GM10847 (cell line): ENCODE measurements at regions not wholly inside any gene's neighbourhood (a gene's known extent, or its start where the extent isn't known, plus 50 kb on each side); places are given as distances from the start of the nearest gene placed in this dataset.

Experiments
- POLR2A ChIP-seq: IDR thresholded peaks from 2 replicates; pipeline ENCODE4 v1.6.1; 2011; ENCODE audit not compliant: insufficient read length; ENCODE audit errors: extremely low read depth

GRCh38 chr1:58898739-58899586, 115.1 kb upstream of the JUN start:
- no peak for TF ChIP-seq POLR2A

- no peak for TF ChIP-seq POLR2A
Observed at GRCh38 chr1:58899587-58900271, 115.9 kb upstream of the JUN start.

GRCh38 chr1:58900396-58900795, 116.5 kb upstream of the JUN start:
- TF ChIP-seq POLR2A, result no peak

- TF ChIP-seq POLR2A, result no peak
Observed at GRCh38 chr1:58901008-58901407, 117.2 kb upstream of the JUN start.

- TF ChIP-seq POLR2A, result no peak
Observed at GRCh38 chr1:58902830-58903513, 119.1 kb upstream of the JUN start.

GRCh38 chr1:58903514-58904298, 119.9 kb upstream of the JUN start:
- no peak for TF ChIP-seq POLR2A

GRCh38 chr1:58904299-58905125, 120.7 kb upstream of the JUN start:
- TF ChIP-seq POLR2A, result no peak

GRCh38 chr1:58905126-58905490, 121.3 kb upstream of the JUN start:
- no peak for TF ChIP-seq POLR2A

GRCh38 chr1:58905628-58906221, 121.9 kb upstream of the JUN start:
- TF ChIP-seq POLR2A, result no peak

GRCh38 chr1:58907398-58907797, 123.6 kb upstream of the JUN start:
- TF ChIP-seq POLR2A, result no peak

DNA sequence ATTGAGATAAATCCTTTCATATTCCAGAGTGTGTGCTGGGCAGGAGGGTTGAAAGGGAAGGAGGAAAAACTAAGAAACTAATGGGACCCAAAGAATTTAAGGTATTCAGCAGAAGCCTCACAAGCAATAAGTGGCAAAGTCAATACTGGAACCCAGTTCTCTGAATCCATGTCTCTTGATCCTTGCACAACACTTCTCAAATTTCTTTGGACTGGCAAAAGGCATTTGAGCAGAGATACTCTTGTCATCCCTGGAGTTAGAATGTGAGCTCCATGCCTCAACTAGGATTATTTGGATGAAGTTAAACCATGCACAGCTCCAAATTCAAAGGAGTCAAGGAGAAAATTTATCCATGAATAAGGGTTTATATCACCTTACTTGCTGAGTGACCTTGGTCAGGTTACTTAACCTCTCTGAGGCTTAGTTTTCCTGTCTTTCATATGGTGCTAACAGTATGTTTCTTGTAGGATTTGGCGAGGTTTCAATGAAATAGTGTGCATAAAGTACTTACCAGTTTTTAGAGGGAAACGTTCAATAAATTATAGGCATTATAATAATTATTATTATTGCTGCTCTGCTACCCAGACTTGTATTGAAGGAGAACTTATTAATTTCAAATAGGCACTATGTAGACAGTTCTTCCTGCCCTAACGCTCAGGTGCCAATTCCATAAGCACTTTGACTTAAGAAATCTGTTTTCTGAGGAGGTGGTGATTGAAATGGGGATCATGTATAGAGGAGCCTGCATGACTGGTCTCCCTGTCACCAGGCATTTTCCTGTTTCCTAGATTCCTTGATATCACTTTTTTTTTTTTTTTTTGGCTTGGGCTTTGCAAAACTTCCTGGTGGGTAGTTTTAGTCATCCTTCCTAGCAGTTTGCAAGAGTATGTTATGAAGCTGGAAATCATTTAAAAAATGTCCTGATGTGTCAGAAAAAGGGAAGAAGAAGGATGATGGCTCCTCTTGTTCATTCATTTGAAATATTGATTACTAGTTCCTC, 125.0 kb upstream of the JUN start:
- TF ChIP-seq POLR2A, result no peak

- TF ChIP-seq POLR2A, result no peak
Observed at GRCh38 chr1:58909914-58910681, 126.3 kb upstream of the JUN start.
